ENCODE measurements at regions not wholly inside any gene's neighbourhood (a gene's known extent, or its start where the extent isn't known, plus 50 kb on each side); places are given as distances from the start of the nearest gene placed in this dataset.
"Not testable (repeated sequence)": the region's sequence is repeated elsewhere in the genome, so short reads cannot be mapped to it uniquely, and the experiment has no call there.

DNA sequence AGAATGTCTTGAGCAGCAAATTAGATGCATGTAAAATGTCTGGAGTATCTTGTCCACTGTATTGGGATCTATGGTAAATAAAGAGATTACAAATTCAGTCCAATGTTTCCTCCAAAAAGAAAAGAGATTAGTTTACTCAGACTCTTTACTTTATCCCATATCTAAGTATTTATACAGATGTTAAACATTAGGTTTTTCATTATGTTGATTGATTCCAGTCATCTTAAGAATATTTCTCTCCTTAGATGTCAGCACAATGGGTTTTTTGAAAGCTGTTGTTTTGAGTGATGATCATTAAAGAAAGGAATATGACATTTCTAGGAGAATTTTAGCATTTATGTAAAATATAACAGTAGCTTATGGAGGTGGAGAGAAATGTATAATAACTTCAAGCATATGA lies 938.9 kb downstream of the C4orf33 start:
- no peaks in the 10 kb centered on the region for H3K27me3 ChIP-seq (ENCODE audit: control insufficient read depth in 3 of 3, insufficient read depth in 3 of 3, low read length in 2 of 3)
- H3K9me3 ChIP-seq (ENCODE audit: control insufficient read depth in 4 of 4, insufficient read depth in 3 of 4, low read length in 3 of 4): peaks cover 0 to 1% (median 0%) of the 10 kb centered on the region in 4 donors
- no peaks in the 10 kb centered on the region for H3K4me1 ChIP-seq (ENCODE audit: control insufficient read depth in 5 of 5, insufficient read depth in 5 of 5, low read length in 5 of 5)
- TF ChIP-seq, protein P1, sequence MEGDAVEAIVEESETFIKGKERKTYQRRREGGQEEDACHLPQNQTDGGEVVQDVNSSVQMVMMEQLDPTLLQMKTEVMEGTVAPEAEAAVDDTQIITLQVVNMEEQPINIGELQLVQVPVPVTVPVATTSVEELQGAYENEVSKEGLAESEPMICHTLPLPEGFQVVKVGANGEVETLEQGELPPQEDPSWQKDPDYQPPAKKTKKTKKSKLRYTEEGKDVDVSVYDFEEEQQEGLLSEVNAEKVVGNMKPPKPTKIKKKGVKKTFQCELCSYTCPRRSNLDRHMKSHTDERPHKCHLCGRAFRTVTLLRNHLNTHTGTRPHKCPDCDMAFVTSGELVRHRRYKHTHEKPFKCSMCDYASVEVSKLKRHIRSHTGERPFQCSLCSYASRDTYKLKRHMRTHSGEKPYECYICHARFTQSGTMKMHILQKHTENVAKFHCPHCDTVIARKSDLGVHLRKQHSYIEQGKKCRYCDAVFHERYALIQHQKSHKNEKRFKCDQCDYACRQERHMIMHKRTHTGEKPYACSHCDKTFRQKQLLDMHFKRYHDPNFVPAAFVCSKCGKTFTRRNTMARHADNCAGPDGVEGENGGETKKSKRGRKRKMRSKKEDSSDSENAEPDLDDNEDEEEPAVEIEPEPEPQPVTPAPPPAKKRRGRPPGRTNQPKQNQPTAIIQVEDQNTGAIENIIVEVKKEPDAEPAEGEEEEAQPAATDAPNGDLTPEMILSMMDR (IDR thresholded peaks at IDR 0.05; ENCODE audit: control extremely low read depth, extremely low read depth): no peak
- H3K27ac ChIP-seq (ENCODE audit: low read depth in 1 of 2, low read length in 1 of 2): no peak overlapping the region
- H3K4me3 ChIP-seq: no peak overlapping the region
- ATAC-seq (ENCODE audit: insufficient read depth, low FRiP score) (no peak), DNase-seq (no peak)
- H3K36me3 ChIP-seq (ENCODE audit: control insufficient read depth in 4 of 4, insufficient read depth in 4 of 4, low read length in 4 of 4): no peaks in the 10 kb centered on the region
- no peak overlapping the region for H3K9ac ChIP-seq (ENCODE audit: insufficient read depth in 1 of 2, low read length in 2 of 2)

GRCh38 chr4:130035391-130035790 lies 939.4 kb downstream of the C4orf33 start:
- H3K9me3 ChIP-seq (ENCODE audit: control insufficient read depth in 4 of 4, insufficient read depth in 3 of 4, low read length in 3 of 4): peaks cover 0 to 1% (median 0%) of the 10 kb centered on the region in 4 donors
- 40 to 42% methylated on average over 1 of the region's 1 CpG for WGBS, 2 donors
- TF ChIP-seq, protein P1 (IDR thresholded peaks at IDR 0.05; ENCODE audit: control extremely low read depth, extremely low read depth): no peak

DNA sequence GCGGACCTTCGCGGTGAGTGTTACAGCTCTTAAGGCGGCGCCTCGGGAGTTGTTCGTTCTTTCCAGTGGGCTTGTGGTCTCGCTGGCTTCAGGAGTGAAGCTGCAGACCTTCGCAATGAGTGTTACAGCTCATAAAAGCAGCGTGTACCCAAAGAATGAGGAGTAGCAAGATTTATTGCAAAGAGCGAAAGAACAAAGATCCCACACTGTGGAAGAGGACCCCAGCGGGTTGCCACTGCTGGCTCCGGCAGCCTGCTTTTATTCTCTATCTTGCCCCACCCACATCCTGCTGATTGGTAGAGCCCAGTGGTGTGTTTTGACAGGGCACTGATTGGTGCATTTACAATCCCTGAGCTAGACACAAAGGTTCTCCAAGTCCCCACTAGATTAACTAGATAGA lies 941.9 kb downstream of the C4orf33 start:
- DNase-seq; H3K36me3 ChIP-seq (ENCODE audit: control insufficient read depth in 4 of 4, insufficient read depth in 4 of 4, low read length in 4 of 4); H3K9ac ChIP-seq (ENCODE audit: insufficient read depth in 1 of 2, low read length in 2 of 2); H3K27ac ChIP-seq (ENCODE audit: low read depth in 1 of 2, low read length in 1 of 2); H3K4me1 ChIP-seq (ENCODE audit: control insufficient read depth in 5 of 5, insufficient read depth in 5 of 5, low read length in 5 of 5); ATAC-seq (ENCODE audit: insufficient read depth, low FRiP score); H3K4me3 ChIP-seq; H3K9me3 ChIP-seq (ENCODE audit: control insufficient read depth in 4 of 4, insufficient read depth in 3 of 4, low read length in 3 of 4); H3K27me3 ChIP-seq (ENCODE audit: control insufficient read depth in 3 of 3, insufficient read depth in 3 of 3, low read length in 2 of 3): not testable (repeated sequence)
- WGBS, 2 donors: 95 to 96% methylated on average over 13 of the region's 13 CpGs

More at GRCh38 chr4:130035391-130035790, 939.4 kb downstream of the C4orf33 start:
- no peak for ATAC-seq (ENCODE audit: insufficient read depth, low FRiP score)
- DNase-seq: no peak
- H3K4me3 ChIP-seq: no peak overlapping the region
- H3K27me3 ChIP-seq (ENCODE audit: control insufficient read depth in 3 of 3, insufficient read depth in 3 of 3, low read length in 2 of 3): no peaks in the 10 kb centered on the region
- no peak overlapping the region for H3K27ac ChIP-seq (ENCODE audit: low read depth in 1 of 2, low read length in 1 of 2)
- no peaks in the 10 kb centered on the region for H3K4me1 ChIP-seq (ENCODE audit: control insufficient read depth in 5 of 5, insufficient read depth in 5 of 5, low read length in 5 of 5)
- no peaks in the 10 kb centered on the region for H3K36me3 ChIP-seq (ENCODE audit: control insufficient read depth in 4 of 4, insufficient read depth in 4 of 4, low read length in 4 of 4)
- H3K9ac ChIP-seq (ENCODE audit: insufficient read depth in 1 of 2, low read length in 2 of 2): no peak overlapping the region

DNA sequence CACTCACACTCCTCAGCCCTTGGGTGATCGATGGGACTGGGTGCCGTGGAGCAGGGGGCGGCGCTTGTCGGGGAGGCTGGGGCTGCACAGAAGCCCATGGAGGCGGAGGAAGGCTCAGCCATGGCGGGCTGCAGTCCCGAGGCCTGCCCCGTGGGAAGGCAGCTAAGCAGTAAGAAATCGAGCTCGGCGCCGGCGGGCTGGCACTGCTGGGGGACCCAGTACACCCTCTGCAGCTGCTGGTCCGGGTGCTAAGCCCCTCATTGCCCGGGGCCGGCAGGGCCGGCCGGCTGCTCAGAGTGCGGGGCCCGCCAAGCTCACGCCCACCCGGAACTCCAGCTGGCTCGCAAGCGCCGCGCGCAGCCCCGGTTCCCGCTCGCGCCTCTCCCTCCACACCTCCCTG lies 942.6 kb downstream of the C4orf33 start:
- H3K27ac ChIP-seq (ENCODE audit: low read depth in 1 of 2, low read length in 1 of 2); H3K36me3 ChIP-seq (ENCODE audit: control insufficient read depth in 4 of 4, insufficient read depth in 4 of 4, low read length in 4 of 4); H3K4me1 ChIP-seq (ENCODE audit: control insufficient read depth in 5 of 5, insufficient read depth in 5 of 5, low read length in 5 of 5); ATAC-seq (ENCODE audit: insufficient read depth, low FRiP score); H3K27me3 ChIP-seq (ENCODE audit: control insufficient read depth in 3 of 3, insufficient read depth in 3 of 3, low read length in 2 of 3); DNase-seq; H3K4me3 ChIP-seq; H3K9ac ChIP-seq (ENCODE audit: insufficient read depth in 1 of 2, low read length in 2 of 2); H3K9me3 ChIP-seq (ENCODE audit: control insufficient read depth in 4 of 4, insufficient read depth in 3 of 4, low read length in 3 of 4): not testable (repeated sequence)
- 94 to 97% methylated on average over 32 of the region's 32 CpGs for WGBS, 2 donors

DNA sequence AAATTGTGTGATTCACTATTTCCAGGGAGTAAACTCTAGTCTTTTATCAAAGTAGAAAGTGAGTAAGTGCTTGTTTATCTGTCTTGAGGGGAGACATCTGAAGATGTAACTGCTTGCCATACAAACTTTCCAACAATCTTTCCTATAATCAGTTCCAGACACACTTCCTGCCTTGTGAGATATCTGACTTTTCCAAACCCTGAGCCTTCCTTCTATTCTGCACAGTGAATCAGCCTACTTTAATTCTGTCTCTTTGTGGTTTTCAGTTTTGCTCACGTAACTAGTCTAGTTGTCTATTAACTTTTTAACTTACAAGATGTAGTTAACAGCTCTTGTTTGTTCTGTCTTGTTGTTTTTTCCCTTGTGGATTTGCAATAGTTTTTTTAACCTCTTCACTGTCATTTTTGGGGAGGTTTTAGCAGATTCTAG lies 947.8 kb downstream of the C4orf33 start:
- no peak overlapping the region for H3K9ac ChIP-seq (ENCODE audit: insufficient read depth in 1 of 2, low read length in 2 of 2)
- DNase-seq (no peak), ATAC-seq (ENCODE audit: insufficient read depth, low FRiP score) (no peak)
- no peak overlapping the region for H3K4me3 ChIP-seq
- H3K27me3 ChIP-seq (ENCODE audit: control insufficient read depth in 3 of 3, insufficient read depth in 3 of 3, low read length in 2 of 3): no peaks in the 10 kb centered on the region
- no peak overlapping the region for H3K27ac ChIP-seq (ENCODE audit: low read depth in 1 of 2, low read length in 1 of 2)
- H3K36me3 ChIP-seq (ENCODE audit: control insufficient read depth in 4 of 4, insufficient read depth in 4 of 4, low read length in 4 of 4): no peaks in the 10 kb centered on the region
- 23 to 33% methylated on average over 1 of the region's 1 CpG for WGBS, 2 donors
- H3K4me1 ChIP-seq (ENCODE audit: control insufficient read depth in 5 of 5, insufficient read depth in 5 of 5, low read length in 5 of 5): no peaks in the 10 kb centered on the region
- TF ChIP-seq, protein P1 (IDR thresholded peaks at IDR 0.05; ENCODE audit: control extremely low read depth, extremely low read depth): no peak
- no peaks in the 10 kb centered on the region for H3K9me3 ChIP-seq (ENCODE audit: control insufficient read depth in 4 of 4, insufficient read depth in 3 of 4, low read length in 3 of 4)

Data from lung (tissue), 11 donors.